ENCODE measurements at regions not wholly inside any gene's neighbourhood (a gene's known extent, or its start where the extent isn't known, plus 50 kb on each side); places are given as distances from the start of the nearest gene placed in this dataset.

- Histone ChIP-seq H3K4me1 (no peaks in the 10 kb centered on the region), H3K27ac (no peak overlapping the region), H3K4me3 (no peak overlapping the region), H3K27me3 (no peaks in the 10 kb centered on the region), H3K36me3 (no peaks in the 10 kb centered on the region), H3K9me3 (no peaks in the 10 kb centered on the region)
- TF ChIP-seq, protein P1, sequence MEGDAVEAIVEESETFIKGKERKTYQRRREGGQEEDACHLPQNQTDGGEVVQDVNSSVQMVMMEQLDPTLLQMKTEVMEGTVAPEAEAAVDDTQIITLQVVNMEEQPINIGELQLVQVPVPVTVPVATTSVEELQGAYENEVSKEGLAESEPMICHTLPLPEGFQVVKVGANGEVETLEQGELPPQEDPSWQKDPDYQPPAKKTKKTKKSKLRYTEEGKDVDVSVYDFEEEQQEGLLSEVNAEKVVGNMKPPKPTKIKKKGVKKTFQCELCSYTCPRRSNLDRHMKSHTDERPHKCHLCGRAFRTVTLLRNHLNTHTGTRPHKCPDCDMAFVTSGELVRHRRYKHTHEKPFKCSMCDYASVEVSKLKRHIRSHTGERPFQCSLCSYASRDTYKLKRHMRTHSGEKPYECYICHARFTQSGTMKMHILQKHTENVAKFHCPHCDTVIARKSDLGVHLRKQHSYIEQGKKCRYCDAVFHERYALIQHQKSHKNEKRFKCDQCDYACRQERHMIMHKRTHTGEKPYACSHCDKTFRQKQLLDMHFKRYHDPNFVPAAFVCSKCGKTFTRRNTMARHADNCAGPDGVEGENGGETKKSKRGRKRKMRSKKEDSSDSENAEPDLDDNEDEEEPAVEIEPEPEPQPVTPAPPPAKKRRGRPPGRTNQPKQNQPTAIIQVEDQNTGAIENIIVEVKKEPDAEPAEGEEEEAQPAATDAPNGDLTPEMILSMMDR (IDR thresholded peaks at IDR 0.05) = no peak
- intact Hi-C loops (cut with DNase I) = no loop called here
- DNase-seq (no peak), ATAC-seq (no peak)
Observed at GRCh38 chr14:42130815-42131214, 524.1 kb downstream of the LRFN5 start.

GRCh38 chr14:42123526-42123925 lies 516.9 kb downstream of the LRFN5 start:
- DNase-seq (no peak), ATAC-seq (no peak)
- TF ChIP-seq, protein P1 (IDR thresholded peaks at IDR 0.05) = no peak
- Histone ChIP-seq H3K9me3 (no peaks in the 10 kb centered on the region), H3K4me1 (no peaks in the 10 kb centered on the region), H3K4me3 (no peak overlapping the region), H3K36me3 (no peaks in the 10 kb centered on the region), H3K27ac (no peak overlapping the region), H3K27me3 (no peaks in the 10 kb centered on the region)
- intact Hi-C loops (cut with DNase I) = no loop called here

DNA sequence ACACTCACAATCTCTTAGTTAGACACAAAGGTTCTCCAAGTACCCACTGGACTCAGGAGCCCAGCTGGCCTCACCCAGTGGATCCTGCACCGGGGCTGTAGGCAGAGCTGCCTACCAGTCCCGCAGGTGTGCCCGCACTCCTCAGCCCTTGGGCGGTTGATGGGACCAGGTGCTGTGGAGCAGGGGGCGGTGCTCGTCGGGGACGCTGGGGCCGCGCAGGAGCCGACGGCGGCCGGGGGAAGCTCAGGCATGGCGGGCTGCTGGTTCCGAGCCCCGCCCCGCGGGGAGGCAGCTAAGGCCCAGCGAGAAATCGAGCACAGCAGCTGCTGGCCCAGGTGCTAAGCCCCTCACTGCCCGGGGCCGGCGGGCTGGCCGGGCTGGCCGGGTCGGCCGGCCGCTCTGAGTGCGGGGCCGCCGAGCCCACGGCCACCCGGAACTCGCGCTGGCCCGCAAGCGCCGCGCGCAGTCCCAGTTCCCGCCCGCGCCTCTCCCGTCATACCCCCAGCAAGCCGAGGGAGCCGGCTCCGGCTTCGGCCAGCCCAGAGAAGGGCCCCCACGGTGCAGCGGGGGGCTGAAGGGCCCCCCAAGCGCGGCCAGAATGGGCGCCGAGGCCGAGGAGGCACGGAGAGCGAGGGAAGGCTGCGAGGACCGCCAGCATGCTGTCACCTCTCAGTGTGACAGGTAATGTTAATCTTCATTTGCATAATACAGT lies 506.8 kb downstream of the LRFN5 start:
- DNase-seq = peak in 1 of 4 donors; percentile 68
- TF ChIP-seq, protein P1 (IDR thresholded peaks at IDR 0.05) = no peak
- Histone ChIP-seq H3K36me3 (no peaks in the 10 kb centered on the region), H3K9me3 (peaks cover 0 to 19% of the 10 kb centered on the region in 2 donors), H3K4me3 (no peak overlapping the region), H3K27me3 (no peaks in the 10 kb centered on the region), H3K27ac (no peak overlapping the region), H3K4me1 (no peaks in the 10 kb centered on the region)
- intact Hi-C loops (cut with DNase I) = no loop called here
- no peak for ATAC-seq

- no peak for ATAC-seq
- intact Hi-C loops (cut with DNase I) = no loop called here
- TF ChIP-seq, protein P1 (IDR thresholded peaks at IDR 0.05) = no peak
- no peaks in the 10 kb centered on the region for H3K27me3 ChIP-seq
- peaks cover 0 to 19% of the 10 kb centered on the region in 2 donors for H3K9me3 ChIP-seq
- H3K27ac ChIP-seq = no peak overlapping the region
- no peak overlapping the region for H3K4me3 ChIP-seq
- no peak for DNase-seq
- H3K4me1 ChIP-seq = no peaks in the 10 kb centered on the region
- no peaks in the 10 kb centered on the region for H3K36me3 ChIP-seq
Observed at GRCh38 chr14:42112108-42112507, 505.4 kb downstream of the LRFN5 start.

DNA sequence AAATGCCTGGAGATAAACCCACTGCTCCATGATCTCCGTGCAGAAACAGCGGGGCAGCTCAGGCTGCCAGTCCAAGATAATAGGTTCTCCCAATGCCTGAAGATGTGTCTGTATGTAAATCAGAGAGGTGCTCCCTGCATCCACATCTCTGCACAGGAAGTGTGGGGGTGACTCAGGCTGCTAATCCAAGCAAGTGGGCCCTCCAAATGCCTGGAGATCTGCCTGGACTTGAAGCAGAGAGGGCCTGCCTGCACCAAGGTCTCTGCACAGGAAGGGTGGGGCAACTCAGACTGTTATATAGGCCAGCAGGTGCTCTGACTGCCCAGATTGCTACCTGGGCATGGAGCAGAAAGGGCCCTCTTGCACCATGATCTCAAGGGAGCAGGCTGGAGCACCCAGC lies 504.7 kb downstream of the LRFN5 start:
- Histone ChIP-seq H3K9me3 (peaks cover 0 to 19% of the 10 kb centered on the region in 2 donors), H3K4me3 (no peak overlapping the region), H3K4me1 (no peaks in the 10 kb centered on the region), H3K27ac (no peak overlapping the region), H3K36me3 (no peaks in the 10 kb centered on the region), H3K27me3 (no peaks in the 10 kb centered on the region)
- TF ChIP-seq, protein P1 (IDR thresholded peaks at IDR 0.05) = no peak
- intact Hi-C loops (cut with DNase I) = no loop called here
- ATAC-seq = no peak
- no peak for DNase-seq
